GM19463 (cell line): ENCODE measurements at regions not wholly inside any gene's neighbourhood (a gene's known extent, or its start where the extent isn't known, plus 50 kb on each side); places are given as distances from the start of the nearest gene placed in this dataset.
"Not testable (repeated sequence)": the region's sequence is repeated elsewhere in the genome, so short reads cannot be mapped to it uniquely, and the experiment has no call there.

Experiments used
- ATAC-seq: cut with Tn5 transposase; IDR thresholded peaks from one replicate; pipeline ENCODE4 v1.9.1; 2021; ENCODE audit warnings: mild to moderate bottlenecking, moderate library complexity; ENCODE audit not compliant: unreplicated experiment

DNA sequence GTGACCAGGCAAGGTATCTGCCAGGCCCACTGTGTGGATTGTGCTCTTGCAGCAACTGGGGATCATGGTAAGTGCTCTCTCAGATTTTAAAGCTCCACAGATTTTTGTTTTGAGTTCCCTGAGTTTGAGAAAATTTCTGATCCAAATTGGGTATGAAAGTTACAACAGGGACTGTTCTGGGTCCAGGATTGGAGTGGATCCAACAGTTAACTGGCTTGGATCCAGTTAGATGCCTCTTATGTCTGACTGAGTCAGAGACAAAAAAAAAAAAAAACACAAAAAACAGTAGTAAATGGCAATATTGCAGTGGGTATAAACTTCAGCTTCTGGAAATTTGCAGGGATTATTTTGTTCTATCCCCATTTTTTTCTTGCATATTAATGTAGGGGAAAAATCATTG lies 598.8 kb downstream of the C12orf50 start:
- no peak for ATAC-seq

DNA sequence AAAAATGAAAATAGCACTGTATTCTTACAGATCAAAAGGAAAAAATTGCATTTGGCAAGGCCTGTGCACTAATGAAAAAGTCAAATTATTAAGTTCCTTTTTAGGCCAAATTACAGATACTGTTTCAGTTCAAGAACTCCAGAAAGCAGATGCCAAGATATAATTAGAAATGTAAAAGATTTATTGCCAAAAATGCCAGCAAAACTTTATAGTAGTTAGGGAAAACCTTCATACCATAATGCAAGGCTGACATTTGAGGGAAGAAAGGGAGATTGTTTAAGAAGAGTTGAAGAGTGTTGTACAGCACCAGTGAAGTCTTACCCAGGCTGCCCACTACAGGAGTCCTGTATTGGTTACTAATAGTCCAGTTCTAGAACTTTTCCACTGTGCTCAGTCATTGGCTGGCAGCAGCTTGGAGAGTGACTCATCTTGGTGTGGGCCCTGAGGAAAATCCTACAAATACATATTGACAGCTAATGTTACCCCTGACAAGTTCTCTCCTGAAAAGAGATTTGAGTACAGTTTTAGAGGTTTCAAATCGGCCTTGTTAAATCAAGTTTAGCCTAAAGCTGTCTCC lies 600.4 kb downstream of the C12orf50 start:
- ATAC-seq = no peak

DNA sequence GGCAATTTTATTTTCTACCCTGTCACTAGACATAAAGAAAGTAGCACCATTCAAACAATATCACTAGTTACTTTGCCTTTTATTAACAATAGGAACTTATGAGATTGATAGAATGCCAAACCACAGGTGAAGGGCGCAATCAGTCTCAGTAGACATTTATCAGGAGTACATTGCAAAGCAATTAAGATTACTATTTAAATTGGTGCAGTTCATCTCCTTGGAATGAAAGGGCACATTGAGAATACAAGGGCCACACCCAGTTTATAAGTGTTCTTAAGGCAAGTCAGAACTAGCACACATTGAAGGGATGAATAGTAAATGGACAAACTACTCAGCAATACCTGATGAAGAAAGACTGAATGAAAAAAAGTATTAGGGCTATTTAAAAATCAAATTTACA lies 601.4 kb downstream of the C12orf50 start:
- ATAC-seq = no peak

DNA sequence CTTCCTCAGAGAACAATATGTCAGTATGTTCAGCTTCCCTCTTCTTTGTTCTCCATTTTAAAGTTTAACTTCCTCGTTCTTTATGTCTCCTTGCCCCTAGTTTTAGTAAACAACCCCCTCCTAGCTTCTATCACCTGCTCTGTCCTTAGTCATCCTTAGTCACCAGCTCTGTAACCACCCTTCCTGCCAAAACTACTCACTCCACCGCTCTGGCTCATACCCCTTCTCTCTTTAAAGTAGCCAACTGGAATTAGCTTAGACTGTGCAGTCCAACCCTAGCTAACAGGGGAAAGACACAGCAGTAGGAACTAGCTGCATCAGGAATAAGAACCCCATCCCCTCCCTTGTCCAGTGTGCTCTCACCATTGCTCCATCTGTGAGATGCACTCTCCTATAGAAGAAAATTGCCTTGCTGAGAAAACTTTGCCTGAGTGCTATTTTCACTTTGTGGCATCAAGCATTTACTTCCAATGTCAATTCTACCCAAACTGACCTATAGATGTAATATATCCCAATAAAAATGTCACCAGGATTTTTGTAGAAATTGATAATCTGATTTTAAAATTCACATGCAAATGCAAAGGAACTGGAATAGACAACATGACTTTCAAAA lies 603.2 kb downstream of the C12orf50 start:
- ATAC-seq = no peak

DNA sequence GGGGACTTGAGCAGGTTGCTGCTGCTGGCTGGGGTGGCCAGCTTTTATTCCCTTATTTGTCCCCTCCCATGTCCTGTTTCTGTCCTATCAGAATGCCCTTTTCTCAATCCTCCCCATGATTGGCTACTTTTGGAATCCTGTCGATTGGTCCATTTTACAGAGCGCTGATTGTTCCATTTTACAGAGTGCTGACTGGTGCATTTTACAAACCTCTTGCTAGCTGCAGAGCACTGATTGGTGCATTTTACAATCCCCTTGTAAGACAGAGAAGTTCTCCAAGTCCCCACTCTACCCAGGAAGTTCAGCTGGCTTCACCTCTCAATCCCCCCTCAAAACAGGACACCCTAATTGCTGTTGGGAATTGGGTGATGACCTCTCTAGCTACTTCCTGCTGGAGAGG lies 608.0 kb downstream of the C12orf50 start:
- not testable (repeated sequence) for ATAC-seq

DNA sequence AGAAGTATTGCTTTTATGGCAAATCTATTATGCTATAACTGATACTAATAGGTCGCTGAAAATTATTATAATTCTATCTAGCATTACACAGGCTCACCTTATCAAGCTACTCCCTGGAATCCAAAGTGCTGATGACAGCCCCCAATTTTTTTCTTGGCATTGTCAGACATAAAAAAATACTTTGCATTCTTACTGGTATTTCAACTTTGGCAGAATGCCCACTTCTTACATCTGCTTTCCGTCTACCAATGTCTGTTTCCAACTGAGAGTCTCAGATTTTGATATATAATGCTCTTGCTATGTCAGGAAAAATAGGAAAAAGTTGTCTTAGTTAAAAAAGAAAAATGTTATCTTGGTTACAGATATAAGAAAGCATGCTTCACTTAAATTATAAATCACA lies 615.4 kb downstream of the C12orf50 start:
- ATAC-seq = no peak

DNA sequence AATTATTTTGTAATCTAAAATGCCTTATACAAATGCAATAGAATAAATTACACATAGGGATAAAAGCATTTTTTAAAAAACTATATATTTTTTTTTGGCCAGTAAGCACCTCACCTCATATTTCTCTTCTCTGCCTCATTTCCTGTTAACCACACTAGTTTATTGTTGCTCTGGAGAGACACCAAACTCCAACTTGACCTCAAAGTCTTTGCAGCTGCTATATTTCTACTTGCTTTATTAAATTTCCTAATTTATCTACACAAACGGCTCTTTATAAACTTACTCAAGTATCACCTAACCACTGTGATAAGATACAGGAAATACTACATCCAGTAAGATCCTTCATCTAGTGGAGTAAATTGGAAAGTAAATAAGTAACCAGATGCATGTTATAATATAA lies 622.3 kb downstream of the C12orf50 start:
- no peak for ATAC-seq

DNA sequence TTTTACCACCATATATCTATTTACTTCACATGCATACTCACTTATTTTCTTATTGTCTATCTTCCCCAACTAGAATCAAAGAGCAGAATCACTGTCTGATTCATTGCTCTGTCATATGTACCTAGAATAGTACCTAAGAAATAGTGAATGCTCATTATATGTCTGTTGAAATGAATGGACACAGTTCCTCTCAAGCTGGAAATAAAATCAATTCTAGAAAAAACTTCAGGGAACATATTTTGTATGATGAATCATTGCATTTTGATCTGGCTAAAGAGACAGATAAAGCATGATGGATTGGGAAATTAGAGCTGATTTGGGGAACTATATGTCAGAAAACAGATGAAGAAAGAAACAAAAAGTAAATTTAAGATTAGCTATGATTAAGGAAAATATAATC lies 623.3 kb downstream of the C12orf50 start:
- ATAC-seq = no peak

DNA sequence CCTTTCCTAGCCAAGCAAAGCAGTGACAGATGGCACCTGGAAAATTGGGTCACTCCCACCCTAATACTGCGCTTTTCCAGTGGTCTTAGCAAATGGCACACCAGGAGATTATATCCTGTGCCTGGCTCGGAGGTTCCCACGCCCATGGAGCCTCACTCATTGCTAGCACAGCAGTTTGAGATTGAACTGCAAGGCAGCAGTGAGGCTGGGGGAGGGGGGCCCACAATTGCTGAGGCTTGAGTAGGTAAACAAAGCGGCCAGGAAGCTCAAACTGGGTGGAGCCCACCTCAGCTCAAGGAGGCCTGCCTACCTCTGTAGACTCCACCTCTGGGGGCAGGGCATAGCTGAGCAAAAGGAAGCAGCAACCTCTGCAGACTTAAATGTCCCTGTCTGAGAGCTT lies 635.0 kb downstream of the C12orf50 start:
- not testable (repeated sequence) for ATAC-seq

DNA sequence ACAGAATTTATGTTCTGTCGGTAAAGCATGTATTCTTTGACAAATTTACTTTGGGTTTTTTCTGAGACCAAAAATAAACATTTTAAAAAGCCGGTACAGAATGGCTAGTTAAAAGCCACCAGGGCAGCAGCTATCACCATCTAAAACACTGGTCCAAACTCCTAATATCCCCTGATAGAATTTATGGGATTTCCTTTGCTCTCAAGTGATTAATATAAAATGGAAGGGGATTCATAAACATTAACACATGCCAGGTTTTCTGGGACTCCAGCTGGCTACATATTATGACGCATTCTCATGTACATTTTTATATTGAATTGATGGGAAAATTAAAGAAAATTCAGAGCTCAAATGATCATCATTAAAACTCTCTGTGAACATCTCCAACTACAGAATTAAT lies 640.8 kb downstream of the C12orf50 start:
- ATAC-seq = no peak

DNA sequence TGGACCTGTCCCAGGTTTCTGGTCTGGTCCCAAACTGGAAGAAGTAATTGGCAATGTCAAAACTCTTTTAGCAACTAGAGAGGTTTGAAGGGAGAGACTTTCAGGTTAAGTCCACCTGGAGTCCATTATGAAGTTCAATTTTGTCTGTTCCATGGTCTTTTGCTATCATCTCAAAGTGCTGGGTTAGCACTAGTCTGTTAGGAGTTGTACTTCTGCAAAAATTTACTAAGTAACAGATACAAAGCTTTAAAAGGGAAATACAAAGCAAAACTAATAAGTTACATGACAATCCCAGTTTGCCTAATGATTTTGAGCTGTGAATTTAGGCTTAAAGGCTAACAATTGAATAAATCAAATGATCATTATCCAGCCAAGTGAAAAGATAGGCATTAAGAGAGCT lies 643.9 kb downstream of the C12orf50 start:
- ATAC-seq = no peak

DNA sequence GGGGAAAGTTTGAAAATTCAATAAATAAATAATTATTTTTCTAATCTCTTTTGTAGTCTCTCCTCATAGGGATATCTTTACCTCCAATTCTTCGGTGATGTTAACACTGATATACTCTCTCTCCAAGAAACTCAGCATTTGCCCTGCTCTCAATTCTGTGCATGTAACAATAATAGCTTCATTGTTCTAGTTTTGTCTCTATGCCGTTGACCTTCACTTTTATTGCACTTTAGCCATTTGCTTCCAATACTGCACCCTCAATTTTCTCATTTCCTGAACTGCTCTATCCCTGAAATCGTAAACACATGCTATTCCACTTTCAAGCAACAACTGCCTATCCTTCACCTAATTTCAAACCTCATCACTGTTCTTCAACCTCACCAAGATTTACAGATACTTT lies 645.0 kb downstream of the C12orf50 start:
- no peak for ATAC-seq

DNA sequence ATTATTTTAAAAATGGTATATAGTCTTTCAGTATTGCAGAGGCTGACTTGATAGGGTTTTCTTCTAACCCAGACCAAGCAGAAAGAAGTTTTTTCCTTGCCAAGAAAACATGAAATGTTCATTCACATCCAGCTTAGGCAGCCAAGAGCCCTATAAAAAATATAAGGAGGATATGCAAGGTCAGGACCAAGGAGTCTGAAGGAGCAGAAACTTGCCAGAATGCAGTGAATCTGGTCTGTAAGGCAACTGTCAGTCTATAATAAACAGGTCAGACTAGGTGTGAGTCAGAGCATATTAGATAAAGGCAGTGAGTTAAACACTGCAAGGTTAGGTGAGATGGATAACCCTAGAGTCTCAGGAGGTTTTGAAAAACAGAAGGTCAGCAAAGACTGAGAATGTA lies 645.5 kb downstream of the C12orf50 start:
- no peak for ATAC-seq

DNA sequence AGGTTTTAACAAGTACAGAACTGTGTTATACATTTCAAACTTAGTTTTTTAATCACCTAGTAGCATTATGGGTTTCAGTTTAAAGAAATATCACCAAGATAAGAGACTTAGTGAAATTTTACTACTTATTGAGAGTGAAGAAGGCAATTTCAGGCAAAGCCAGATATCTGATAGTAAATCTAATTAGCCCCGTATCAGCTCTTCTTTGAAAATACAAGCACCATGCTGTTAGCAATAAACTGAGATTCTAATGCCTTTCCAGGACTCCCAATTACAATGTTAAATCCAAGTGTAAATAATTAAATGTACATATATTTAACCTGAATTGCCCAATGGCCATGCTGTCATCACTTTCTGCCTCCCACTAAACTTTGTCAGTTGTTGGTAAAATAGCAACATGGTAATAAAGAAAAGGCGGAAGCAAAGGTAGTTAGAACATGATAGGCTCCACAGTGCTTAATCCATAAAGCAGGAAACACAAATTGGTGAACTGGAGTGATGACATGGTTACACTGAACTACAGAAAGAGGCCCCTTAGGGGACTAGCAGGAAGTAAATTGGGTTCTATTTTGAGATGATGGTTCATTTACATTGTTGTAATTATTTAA lies 646.1 kb downstream of the C12orf50 start:
- no peak for ATAC-seq

DNA sequence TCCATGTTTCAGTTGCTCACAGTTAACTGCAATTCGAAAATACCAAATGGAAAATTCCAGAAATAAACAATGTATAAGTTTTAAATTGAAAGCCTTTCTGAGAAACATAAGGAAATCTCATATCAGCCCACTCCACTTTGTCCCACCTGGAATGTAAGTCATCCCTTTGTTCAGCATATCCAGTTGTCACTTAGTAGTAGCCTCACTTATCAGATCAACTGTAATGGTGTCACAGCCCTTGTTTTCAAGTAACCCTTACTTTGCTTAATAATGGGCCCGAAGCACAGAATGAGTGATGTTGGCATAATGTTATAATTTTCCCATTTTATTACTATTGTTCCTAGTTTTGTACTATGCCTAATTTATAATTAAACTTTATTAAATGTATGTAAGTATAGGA lies 646.8 kb downstream of the C12orf50 start:
- no peak for ATAC-seq

DNA sequence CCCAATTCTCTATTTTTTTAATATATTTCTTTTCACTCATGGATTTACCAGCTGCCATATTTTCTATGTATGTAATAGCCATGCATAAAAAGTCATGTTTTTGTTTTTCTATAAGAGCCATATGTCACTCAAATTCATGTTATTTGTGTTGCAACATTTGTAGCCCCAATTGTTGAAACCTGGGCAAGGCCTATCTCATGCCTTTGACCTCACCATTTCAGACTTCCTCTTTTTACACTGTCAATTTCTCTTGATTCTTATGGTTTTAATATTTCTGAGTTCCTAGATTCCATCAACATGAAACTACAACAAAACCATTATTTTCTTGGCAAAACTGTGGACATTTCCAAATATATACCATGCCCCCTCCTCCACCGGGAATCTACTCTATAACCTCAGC lies 647.5 kb downstream of the C12orf50 start:
- no peak for ATAC-seq

DNA sequence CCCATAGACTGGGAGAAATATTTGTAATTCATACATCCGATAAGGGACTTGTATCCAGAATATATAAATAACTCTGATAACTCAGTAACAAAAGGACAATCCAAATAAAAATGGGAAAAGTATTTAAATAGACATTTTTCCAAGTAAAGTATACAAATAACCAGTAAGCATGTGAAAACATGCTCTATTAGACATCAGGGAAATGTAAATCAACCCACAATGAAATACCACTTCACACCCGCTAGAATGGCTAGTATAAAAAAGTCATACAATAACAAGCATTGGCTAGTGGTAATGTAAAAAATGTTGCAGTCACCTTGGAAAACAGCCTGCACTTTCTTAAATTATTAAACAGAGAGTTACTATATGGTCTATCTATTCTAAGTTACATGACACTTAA lies 650.7 kb downstream of the C12orf50 start:
- no peak for ATAC-seq

DNA sequence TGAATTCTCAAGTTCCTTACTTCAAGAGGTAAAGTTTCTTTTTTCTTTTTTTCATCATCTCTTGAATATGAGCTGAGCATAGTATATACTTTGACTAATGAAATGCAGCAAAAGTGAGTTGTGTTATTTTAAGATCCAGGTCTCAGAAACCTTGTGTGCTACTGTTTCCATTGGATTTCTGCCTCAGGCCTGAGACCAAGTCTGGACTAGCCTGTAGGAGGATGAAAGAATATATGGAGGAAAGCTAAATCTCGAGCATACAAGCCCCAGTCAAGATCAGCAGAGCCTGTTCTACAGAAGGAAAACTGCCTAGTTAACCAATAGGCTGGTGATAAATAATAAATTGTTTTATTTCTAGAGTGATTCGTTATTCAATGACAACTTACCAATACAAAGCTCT lies 652.5 kb downstream of the C12orf50 start:
- ATAC-seq = no peak

DNA sequence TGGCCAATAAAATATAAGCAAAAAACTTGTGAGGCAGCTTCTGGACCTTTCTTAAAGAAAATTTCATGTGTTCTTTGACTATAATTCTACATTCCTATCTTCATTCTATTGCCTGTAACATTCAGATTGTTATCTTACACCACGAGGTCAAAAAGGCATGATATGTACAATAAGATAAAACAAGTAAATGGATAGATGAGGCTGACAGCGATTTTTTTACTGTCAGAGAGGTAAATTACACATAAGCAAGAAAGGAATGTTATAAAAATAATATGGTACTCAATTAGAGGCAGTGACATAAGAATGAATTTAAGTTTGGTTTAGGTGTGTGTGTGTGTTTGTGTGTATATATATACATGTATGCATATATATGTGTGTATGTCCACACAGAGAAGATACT lies 660.0 kb downstream of the C12orf50 start:
- no peak for ATAC-seq

DNA sequence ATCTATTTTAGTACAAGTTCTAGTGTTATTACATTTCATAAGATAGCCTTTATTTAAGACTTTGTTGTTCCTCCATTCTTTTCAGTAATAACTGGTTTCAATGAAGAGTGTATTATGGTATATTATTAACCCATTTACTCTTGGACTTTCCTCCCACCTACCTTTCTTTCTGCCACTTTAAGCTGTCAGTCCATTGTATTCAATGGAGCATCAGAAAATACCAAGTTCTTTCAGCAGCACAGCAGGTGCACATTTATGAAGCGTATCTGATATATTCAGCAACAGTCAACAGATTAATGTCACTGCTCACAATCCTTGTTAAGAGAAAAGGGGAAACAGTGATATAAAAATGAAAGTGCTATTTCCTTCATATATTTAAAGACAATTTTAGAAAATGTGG lies 660.9 kb downstream of the C12orf50 start:
- no peak for ATAC-seq

DNA sequence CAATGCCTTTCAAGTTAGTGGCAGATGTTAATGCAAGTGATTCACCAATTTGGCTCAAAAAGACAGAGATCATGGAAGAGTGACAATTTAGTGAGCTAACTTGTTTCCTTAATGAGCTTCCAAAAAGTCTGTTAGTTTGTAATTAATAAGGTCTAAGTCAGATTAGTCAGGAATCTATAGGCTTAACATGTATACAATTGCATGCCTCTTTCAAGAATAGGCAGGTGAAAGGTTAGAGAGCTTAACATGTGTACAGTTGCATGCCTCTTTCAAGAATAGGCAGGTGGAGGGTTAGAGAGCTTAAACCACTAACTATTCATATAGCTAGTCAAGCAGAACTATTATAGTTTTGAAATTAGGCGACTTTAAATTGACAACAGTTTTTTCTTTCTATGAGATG lies 663.8 kb downstream of the C12orf50 start:
- no peak for ATAC-seq

DNA sequence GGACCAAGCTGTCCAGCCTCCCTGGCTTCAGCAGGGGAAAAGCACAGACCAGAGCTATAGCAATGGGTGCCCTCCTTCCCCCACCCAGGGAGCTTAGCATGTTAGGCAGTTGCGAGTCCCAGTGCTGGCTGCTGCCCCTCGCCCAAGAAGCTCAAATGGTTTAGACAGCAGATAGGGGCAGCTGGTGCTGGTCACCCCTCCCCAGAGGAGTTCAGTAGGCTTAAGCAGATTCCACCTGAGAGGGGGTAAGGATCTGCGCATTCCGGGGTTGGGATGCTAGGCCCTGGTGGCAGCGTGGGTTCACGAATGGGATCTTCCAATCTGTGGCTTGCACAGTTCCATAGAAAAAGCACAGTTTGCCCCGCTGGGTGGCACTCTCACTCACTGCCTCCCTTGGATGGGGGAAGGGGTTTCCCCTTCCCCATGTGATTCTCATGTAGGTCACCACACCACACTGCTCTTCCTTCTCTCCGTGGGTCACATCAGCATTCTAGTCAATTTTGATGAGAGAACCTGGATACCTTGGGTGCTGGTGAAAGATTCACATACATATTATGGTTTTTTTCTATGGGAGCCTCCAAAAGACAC lies 665.6 kb downstream of the C12orf50 start:
- no peak for ATAC-seq
